ENCODE measurements at regions not wholly inside any gene's neighbourhood (a gene's known extent, or its start where the extent isn't known, plus 50 kb on each side); places are given as distances from the start of the nearest gene placed in this dataset.

GRCh38 chr7:42431873-42432272 lies 194.9 kb upstream of the GLI3 start:
- Histone ChIP-seq H3K4me1 (ENCODE audit: control insufficient read depth in 1 of 2, insufficient read depth in 2 of 2, low read length in 2 of 2) (no peaks in the 10 kb centered on the region), H3K79me2 (ENCODE audit: insufficient read depth, low read length) (no peaks in the 10 kb centered on the region), H3K4me3 (replicated peaks in 1 of 2; ENCODE audit: low read depth in 1 of 2, low read length in 2 of 2) (no peak overlapping the region), H2AFZ (ENCODE audit: low read depth, low read length, poor library complexity, severe bottlenecking) (no peak overlapping the region), H3K9ac (ENCODE audit: low read length) (no peak overlapping the region), H3K9me2 (ENCODE audit: insufficient read depth) (no peaks in the 10 kb centered on the region), H3K27me3 (ENCODE audit: insufficient read depth, low read length) (no peaks in the 10 kb centered on the region), H3K27ac (ENCODE audit: low read depth, low read length) (no peak overlapping the region), H4K20me1 (ENCODE audit: insufficient read depth) (no peaks in the 10 kb centered on the region), H3K36me3 (ENCODE audit: control insufficient read depth in 1 of 2, insufficient read depth in 2 of 2, low read length in 2 of 2) (no peaks in the 10 kb centered on the region), H3K9me3 (ENCODE audit: control insufficient read depth in 1 of 2, insufficient read depth in 1 of 2, low read depth in 1 of 2, low read length in 2 of 2) (peaks cover 0 to 3% of the 10 kb centered on the region in 2 experiments; a peak in 1 of 4 replicates), H3K4me2 (ENCODE audit: low read length) (no peak overlapping the region)
- CTCF ChIA-PET: no interaction called here
- RAD21 ChIA-PET (ENCODE audit: low non-redundant PET in 1 of 2, low total read pairs in 2 of 2, uncharacterized antibody in 2 of 2, unreplicated experiment in 2 of 2): no interaction called here
- no peak for DNase-seq (ENCODE audit: low read depth, low spot score)
- POLR2A ChIA-PET: no interaction called here
- no peak for TF ChIP-seq POLR2AphosphoS5 (IDR thresholded peaks at IDR 0.05; ENCODE audit: low read depth, low read length)
- no TSS peak for BruUV-seq (replicated peaks)
- ATAC-seq: no peak
- intact Hi-C loops (cut with micrococcal nuclease): no loop called here

GRCh38 chr7:42429339-42429738 lies 192.3 kb upstream of the GLI3 start:
- H4K20me1 ChIP-seq (ENCODE audit: insufficient read depth): no peaks in the 10 kb centered on the region
- DNase-seq (ENCODE audit: low read depth, low spot score) (no peak), ATAC-seq (no peak)
- POLR2A ChIA-PET: no interaction called here
- H3K4me1 ChIP-seq (ENCODE audit: control insufficient read depth in 1 of 2, insufficient read depth in 2 of 2, low read length in 2 of 2): no peaks in the 10 kb centered on the region
- H3K27ac ChIP-seq (ENCODE audit: low read depth, low read length): no peak overlapping the region
- no peaks in the 10 kb centered on the region for H3K9me2 ChIP-seq (ENCODE audit: insufficient read depth)
- RAD21 ChIA-PET (ENCODE audit: low non-redundant PET in 1 of 2, low total read pairs in 2 of 2, uncharacterized antibody in 2 of 2, unreplicated experiment in 2 of 2): no interaction called here
- TF ChIP-seq ZBTB33 (IDR thresholded peaks at IDR 0.05; ENCODE audit: extremely low read depth, insufficient replicate concordance, low read length): no peak
- TF ChIP-seq JUND (IDR thresholded peaks at IDR 0.05): no peak
- TF ChIP-seq MAX (IDR thresholded peaks at IDR 0.05): no peak
- no peak for TF ChIP-seq EGR1 (IDR thresholded peaks at IDR 0.05; ENCODE audit: low read depth)
- TF ChIP-seq POLR2AphosphoS5 (IDR thresholded peaks at IDR 0.05; ENCODE audit: low read depth, low read length): no peak
- TF ChIP-seq POLR2A (IDR thresholded peaks at IDR 0.05; ENCODE audit: borderline replicate concordance, extremely low read depth, insufficient read depth, insufficient read length): no peak
- TF ChIP-seq CEBPB (IDR thresholded peaks at IDR 0.05; ENCODE audit: low read depth): no peak
- TF ChIP-seq EZH2phosphoT487 (IDR thresholded peaks at IDR 0.05; ENCODE audit: borderline replicate concordance): no peak
- TF ChIP-seq SIN3A (IDR thresholded peaks at IDR 0.05; ENCODE audit: low read depth): no peak
- TF ChIP-seq ZFX (IDR thresholded peaks at IDR 0.05): no peak
- no peak for TF ChIP-seq RAD21 (IDR thresholded peaks at IDR 0.05; ENCODE audit: low read depth)
- no peak for TF ChIP-seq ELF1 (IDR thresholded peaks at IDR 0.05; ENCODE audit: borderline replicate concordance, low read depth)
- no peak for TF ChIP-seq YY1 (IDR thresholded peaks at IDR 0.05; ENCODE audit: extremely low read depth, insufficient replicate concordance, low read depth, low read length)
- TF ChIP-seq REST (IDR thresholded peaks at IDR 0.05; ENCODE audit: low read depth): no peak
- H3K4me2 ChIP-seq (ENCODE audit: low read length): no peak overlapping the region
- BruUV-seq (replicated peaks): no TSS peak
- CTCF ChIA-PET: no interaction called here
- no peaks in the 10 kb centered on the region for H3K27me3 ChIP-seq (ENCODE audit: insufficient read depth, low read length)
- H3K9me3 ChIP-seq (ENCODE audit: control insufficient read depth in 1 of 2, insufficient read depth in 1 of 2, low read depth in 1 of 2, low read length in 2 of 2): peaks cover 0 to 7% of the 10 kb centered on the region in 2 experiments; a peak in 1 of 4 replicates
- no peaks in the 10 kb centered on the region; a peak in 1 of 4 replicates for H3K36me3 ChIP-seq (ENCODE audit: control insufficient read depth in 1 of 2, insufficient read depth in 2 of 2, low read length in 2 of 2)
- H3K79me2 ChIP-seq (ENCODE audit: insufficient read depth, low read length): no peaks in the 10 kb centered on the region
- intact Hi-C loops (cut with micrococcal nuclease): no loop called here
- no peak overlapping the region for H3K4me3 ChIP-seq (replicated peaks in 1 of 2; ENCODE audit: low read depth in 1 of 2, low read length in 2 of 2)
- no peak overlapping the region for H3K9ac ChIP-seq (ENCODE audit: low read length)
- H2AFZ ChIP-seq (ENCODE audit: low read depth, low read length, poor library complexity, severe bottlenecking): no peak overlapping the region
